Kidney (tissue), 13 donors: ENCODE measurements at regions not wholly inside any gene's neighbourhood (a gene's known extent, or its start where the extent isn't known, plus 50 kb on each side); places are given as distances from the start of the nearest gene placed in this dataset.
A peak's percentile ranks its signal among the peaks of the same experiment; 100 is the strongest.
"Not testable (repeated sequence)": the region's sequence is repeated elsewhere in the genome, so short reads cannot be mapped to it uniquely, and the experiment has no call there.

Experiments
- DNase-seq, 5 donors: peaks; one replicate each; pipeline ENCODE4 v3.0.0-alpha.2; 2013 to 2020
- FAIRE-seq: peaks from 2 replicates; lab custom pipeline; 2012; peaks lifted over from hg19 to GRCh38; lab: Jason Lieb, UNC
- H3K27ac ChIP-seq, 2 donors: one replicate each; pipeline ENCODE4 v1.7.0; 2013; ENCODE audit warnings: low read depth in 2 of 2, low read length in 2 of 2, inconsistent platforms in 1 of 2
- H3K27me3 ChIP-seq: one replicate; pipeline ENCODE4 v1.7.1; 2013; ENCODE audit warnings: low read length, inconsistent platforms; ENCODE audit not compliant: control insufficient read depth, insufficient read depth
- H3K36me3 ChIP-seq, 3 donors: one replicate each; pipeline versions ENCODE4 v1.7.0 to v1.7.1; 2013; ENCODE audit warnings: low read length in 3 of 3, control low read depth in 1 of 3, inconsistent platforms in 1 of 3; ENCODE audit not compliant: insufficient read depth in 3 of 3, control insufficient read depth in 2 of 3
- H3K4me1 ChIP-seq, 3 donors: one replicate each; pipeline versions ENCODE4 v1.7.0 to v1.7.1; 2013; ENCODE audit warnings: low read length in 3 of 3, inconsistent platforms in 1 of 3, low read depth in 1 of 3; ENCODE audit not compliant: control insufficient read depth in 2 of 3, insufficient read depth in 2 of 3
- H3K4me3 ChIP-seq, 3 donors: one replicate each; pipeline versions ENCODE4 v1.7.0 to v1.8.1; 2013; ENCODE audit warnings: low read length in 3 of 3, control low read depth in 1 of 3, inconsistent platforms in 1 of 3
- H3K9ac ChIP-seq, 3 donors: one replicate each; pipeline versions ENCODE4 v1.7.0 to v1.7.1; 2013; ENCODE audit warnings: low read length in 3 of 3, control low read depth in 1 of 3, inconsistent platforms in 1 of 3
- H3K9me3 ChIP-seq, 3 donors: one replicate each; pipeline versions ENCODE4 v1.7.0 to v1.7.1; 2013; ENCODE audit warnings: low read length in 3 of 3, control low read depth in 1 of 3, inconsistent platforms in 1 of 3; ENCODE audit not compliant: control insufficient read depth in 2 of 3, insufficient read depth in 1 of 3
- CTCF ChIP-seq: IDR thresholded peaks from 3 replicates; pipeline ENCODE4 v1.5.1; 2012; ENCODE audit warnings: mild to moderate bottlenecking, moderate library complexity, borderline replicate concordance; ENCODE audit not compliant: insufficient read depth; ENCODE audit errors: extremely low read depth
- intact Hi-C: fragments of 100-400 bp; cut with DNase I; formaldehyde crosslinking; loops from one replicate; pipeline ENCODE4 v1.11.1; 2022
- donor health status: control.
- donor health status: control.
- donor health status: control.
- donor health status: control.
- donor health status: control.
- donor health status: DM: yes; HTN: yes; CAD: no.
- donor health status: Normal renal cell carcinoma (clear cell type).

DNA sequence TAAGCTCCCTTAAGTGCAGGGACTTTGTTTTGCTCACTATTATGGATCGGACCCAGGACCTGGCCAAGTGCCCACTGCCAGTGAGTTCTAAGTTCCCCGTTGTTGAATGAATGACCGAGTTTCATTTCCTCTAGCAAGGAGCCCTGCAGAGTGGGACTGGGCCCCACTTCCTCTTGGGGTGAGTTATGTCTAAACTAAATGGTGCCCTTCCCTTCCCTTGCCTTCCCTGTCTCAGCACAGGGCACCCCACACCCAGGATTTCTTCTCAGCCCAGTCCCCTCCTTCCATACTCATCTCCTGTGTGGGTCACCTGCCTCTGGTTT is 195.3 kb upstream of the HS6ST1 start:
- H3K36me3 ChIP-seq: no peaks in the 10 kb centered on the region
- H3K27ac ChIP-seq: no peak overlapping the region
- no peak overlapping the region for H3K9ac ChIP-seq
- no peaks in the 10 kb centered on the region for H3K27me3 ChIP-seq
- FAIRE-seq (no peak), DNase-seq (no peak)
- no peak for TF ChIP-seq CTCF
- intact Hi-C loops: no loop called here
- H3K4me3 ChIP-seq: no peak overlapping the region
- peaks cover 0 to 7% (median 6%) of the 10 kb centered on the region in 3 donors for H3K4me1 ChIP-seq
- H3K9me3 ChIP-seq: no peaks in the 10 kb centered on the region

- Histone ChIP-seq H3K27ac (no peak overlapping the region), H3K36me3 (no peaks in the 10 kb centered on the region), H3K9me3 (no peaks in the 10 kb centered on the region), H3K9ac (no peak overlapping the region), H3K4me1 (peaks cover 0 to 7% (median 6%) of the 10 kb centered on the region in 3 donors), H3K27me3 (no peaks in the 10 kb centered on the region), H3K4me3 (no peak overlapping the region)
- FAIRE-seq (no peak), DNase-seq (no peak)
- no peak for TF ChIP-seq CTCF
- intact Hi-C loops: no loop called here
Measured at GRCh38 chr2:128514555-128514955, 195.9 kb upstream of the HS6ST1 start.

GRCh38 chr2:128516938-128517337 is 198.3 kb upstream of the HS6ST1 start:
- Histone ChIP-seq H3K4me1 (peaks cover 0 to 7% (median 6%) of the 10 kb centered on the region in 3 donors), H3K27ac (no peak overlapping the region), H3K9ac (no peak overlapping the region), H3K27me3 (no peaks in the 10 kb centered on the region), H3K4me3 (no peak overlapping the region), H3K9me3 (no peaks in the 10 kb centered on the region), H3K36me3 (no peaks in the 10 kb centered on the region)
- no peak for FAIRE-seq
- no peak for DNase-seq
- TF ChIP-seq CTCF: no peak
- intact Hi-C loops: no loop called here

- intact Hi-C loops, H3K36me3 ChIP-seq, H3K4me3 ChIP-seq, H3K27me3 ChIP-seq, H3K9me3 ChIP-seq, H3K4me1 ChIP-seq, FAIRE-seq, H3K9ac ChIP-seq, H3K27ac ChIP-seq: not testable (repeated sequence)
- peak in 1 of 5 donors; percentile 47 for DNase-seq
Measured at GRCh38 chr2:128519028-128519427, 200.4 kb upstream of the HS6ST1 start.
